Endothelial cell of umbilical vein (primary cell): ENCODE measurements at regions not wholly inside any gene's neighbourhood (a gene's known extent, or its start where the extent isn't known, plus 50 kb on each side); places are given as distances from the start of the nearest gene placed in this dataset.

Source experiments
- BruUV-seq: library from RNA; stranded (reverse); fragments of 400-500 nt; replicated peaks from 2 replicates; lab custom pipeline; 2021; lab: Mats Ljungman, UMichigan
- CTCF ChIA-PET: fragments of 300-600, 350-600 bp; sonication (Branson Sonifier 250); formaldehyde crosslinking; loops from one replicate; lab custom pipeline; 2021; ENCODE audit warnings: antibody characterized with exemption, inconsistent platforms; lab: Charles Lee
- POLR2A ChIA-PET: fragments of 300-600, 350-600 bp; sonication (Branson Sonifier 250); formaldehyde crosslinking; loops from one replicate; lab custom pipeline; 2021; ENCODE audit warnings: antibody characterized with exemption, inconsistent platforms; lab: Charles Lee
- DNase-seq: peaks from one replicate; pipeline ENCODE4 v3.0.0-alpha.2; 2011; ENCODE audit warnings: low read depth, low spot score
- FAIRE-seq: peaks from 2 replicates; lab custom pipeline; 2011; peaks lifted over from hg19 to GRCh38; lab: Jason Lieb, UNC
- H2AFZ ChIP-seq: 2 replicates; pipeline ENCODE4 v1.6.0; 2012; ENCODE audit warnings: low read depth, low read length, control low read depth, inconsistent platforms
- H3K27ac ChIP-seq: 2 replicates; pipeline ENCODE4 v1.5.1; 2011; ENCODE audit warnings: low read depth, mild to moderate bottlenecking, control low read depth, low read length, moderate library complexity; ENCODE audit not compliant: insufficient read depth
- H3K27me3 ChIP-seq, 2 experiments: 2 replicates each; pipeline versions ENCODE4 v1.6.0 to v1.6.1; 2011; ENCODE audit warnings: low read length in 2 of 2, mixed read lengths in 1 of 2; ENCODE audit not compliant: control insufficient read depth in 2 of 2, insufficient read depth in 2 of 2
- H3K36me3 ChIP-seq, 2 experiments: 2 replicates in 1 of 2; 3 replicates in 1 of 2; pipeline ENCODE4 v1.5.1; 2011; ENCODE audit warnings: low read length in 2 of 2, mild to moderate bottlenecking in 1 of 2, moderate library complexity in 1 of 2; ENCODE audit not compliant: control insufficient read depth in 2 of 2, insufficient read depth in 2 of 2; ENCODE audit errors: extremely low read depth in 1 of 2
- H3K4me1 ChIP-seq: 3 replicates; pipeline ENCODE4 v1.5.1; 2011; ENCODE audit warnings: mild to moderate bottlenecking, low read length; ENCODE audit not compliant: control insufficient read depth, insufficient read depth; ENCODE audit errors: extremely low read depth
- H3K4me2 ChIP-seq: 2 replicates; pipeline ENCODE4 v1.6.1; 2011; ENCODE audit warnings: low read length, control low read depth, mixed read lengths; ENCODE audit not compliant: insufficient read depth
- H3K4me3 ChIP-seq, 3 experiments: fragments of 200-600 bp in 1 of 3; sonication (generic), shearing (Covaris generic) in 1 of 3; replicated peaks in 1 of 3; 2 replicates each; pipeline ENCODE4 v1.5.1; 2011 to 2016; ENCODE audit warnings: control low read depth in 3 of 3, low read length in 3 of 3, mild to moderate bottlenecking in 2 of 3, inconsistent platforms in 1 of 3, low read depth in 1 of 3, moderate library complexity in 1 of 3; ENCODE audit not compliant: insufficient read depth in 1 of 3
- H3K79me2 ChIP-seq: 2 replicates; pipeline ENCODE4 v1.6.0; 2012; ENCODE audit warnings: low read length, inconsistent platforms; ENCODE audit not compliant: control insufficient read depth, insufficient read depth
- H3K9ac ChIP-seq: replicated peaks from 2 replicates; pipeline ENCODE3; 2011; ENCODE audit warnings: low read length, control low read depth; ENCODE audit not compliant: insufficient read depth; ENCODE audit errors: extremely low read depth
- H3K9me1 ChIP-seq: replicated peaks from 3 replicates; pipeline ENCODE4 v1.6.0; 2011; ENCODE audit warnings: mild to moderate bottlenecking, low read length; ENCODE audit not compliant: control insufficient read depth, insufficient read depth; ENCODE audit errors: extremely low read depth
- H3K9me3 ChIP-seq: replicated peaks from 2 replicates; pipeline ENCODE4 v1.5.1; 2012; ENCODE audit warnings: low read length, inconsistent platforms; ENCODE audit not compliant: control insufficient read depth, insufficient read depth
- H4K20me1 ChIP-seq: replicated peaks from 2 replicates; pipeline ENCODE3; 2011; ENCODE audit warnings: mild to moderate bottlenecking, low read length; ENCODE audit not compliant: control insufficient read depth, insufficient read depth; ENCODE audit errors: extremely low read depth
- EZH2 ChIP-seq: IDR thresholded peaks from 2 replicates; pipeline ENCODE4 v1.6.1; 2012; ENCODE audit warnings: borderline replicate concordance, low read depth, mild to moderate bottlenecking, moderate library complexity, low read length, inconsistent platforms; ENCODE audit not compliant: severe bottlenecking
- JUN ChIP-seq: IDR thresholded peaks from 2 replicates; pipeline ENCODE4 v1.6.1; 2011; ENCODE audit warnings: borderline replicate concordance, low read depth; ENCODE audit not compliant: insufficient read length, insufficient read depth
- POLR2A ChIP-seq: IDR thresholded peaks from 2 replicates; pipeline ENCODE4 v1.6.1; 2012; ENCODE audit warnings: low read depth, mild to moderate bottlenecking, control low read depth, low read length
- POLR2AphosphoS5 ChIP-seq: IDR thresholded peaks from 2 replicates; pipeline ENCODE4 v1.6.1; 2012; ENCODE audit warnings: low read depth, mild to moderate bottlenecking, control low read depth, low read length, moderate library complexity; ENCODE audit not compliant: insufficient read depth
- dilution Hi-C: fragments of 300-500 bp; cut with MboI; formaldehyde crosslinking; loops from one replicate; pipeline ENCODE4 v1.15.0; 2019; ENCODE audit warnings: low sequenced_read_pairs; ENCODE audit not compliant: extremely low pct_ligation_motif_present
- intact Hi-C: fragments of 100-400 bp; cut with micrococcal nuclease; formaldehyde crosslinking; loops from one replicate; pipeline ENCODE4 v1.10.0; 2022

GRCh38 chr17:77476931-77477805 lies 336.4 kb downstream of the SEC14L1 start:
- Histone ChIP-seq H3K79me2 (peaks cover 2% of the 10 kb centered on the region), H3K4me2 (no peak overlapping the region), H3K36me3 (peaks cover 0 to 1% of the 10 kb centered on the region in 2 experiments), H3K4me1 (peaks cover 9% of the 10 kb centered on the region), H3K9me3 (no peaks in the 10 kb centered on the region), H3K27me3 (no peaks in the 10 kb centered on the region), H3K9me1 (no peaks in the 10 kb centered on the region), H3K27ac (no peak overlapping the region), H3K4me3 (no peak overlapping the region), H3K9ac (no peak overlapping the region), H4K20me1 (no peaks in the 10 kb centered on the region), H2AFZ (no peak overlapping the region)
- CTCF ChIA-PET, result no interaction called here
- peak; percentile 30 for DNase-seq
- intact Hi-C loops (no loop called here), dilution Hi-C loops (no loop called here)
- no peak for TF ChIP-seq EZH2
- TF ChIP-seq POLR2AphosphoS5, result no peak
- no peak for TF ChIP-seq JUN
- peak; percentile 42 for FAIRE-seq
- no TSS peak for BruUV-seq
- POLR2A ChIA-PET, result interaction anchor here (0.6 kb wide), 1 partner anchor 22 kb away, joined by 3 read pairs; no protein-coding TSS in a partner anchor

- Histone ChIP-seq H3K4me1 (no peaks in the 10 kb centered on the region), H3K4me3 (no peak overlapping the region), H3K9me1 (no peaks in the 10 kb centered on the region), H3K36me3 (peaks cover 0 to 6% of the 10 kb centered on the region in 2 experiments), H3K27ac (no peak overlapping the region), H2AFZ (no peak overlapping the region), H3K27me3 (no peaks in the 10 kb centered on the region), H3K79me2 (peaks cover 2% of the 10 kb centered on the region), H3K9me3 (no peaks in the 10 kb centered on the region), H3K9ac (no peak overlapping the region), H3K4me2 (no peak overlapping the region), H4K20me1 (no peaks in the 10 kb centered on the region)
- BruUV-seq, result no TSS peak
- dilution Hi-C loops, result no loop called here
- ChIA-PET POLR2A (no interaction called here), CTCF (no interaction called here)
- no peak for TF ChIP-seq POLR2A
- DNase-seq (no peak), FAIRE-seq (no peak)
- intact Hi-C loops, result no loop called here
Measured at GRCh38 chr17:77478281-77478680, 337.5 kb downstream of the SEC14L1 start.
